ENCODE measurements at regions not wholly inside any gene's neighbourhood (a gene's known extent, or its start where the extent isn't known, plus 50 kb on each side); places are given as distances from the start of the nearest gene placed in this dataset.

DNA sequence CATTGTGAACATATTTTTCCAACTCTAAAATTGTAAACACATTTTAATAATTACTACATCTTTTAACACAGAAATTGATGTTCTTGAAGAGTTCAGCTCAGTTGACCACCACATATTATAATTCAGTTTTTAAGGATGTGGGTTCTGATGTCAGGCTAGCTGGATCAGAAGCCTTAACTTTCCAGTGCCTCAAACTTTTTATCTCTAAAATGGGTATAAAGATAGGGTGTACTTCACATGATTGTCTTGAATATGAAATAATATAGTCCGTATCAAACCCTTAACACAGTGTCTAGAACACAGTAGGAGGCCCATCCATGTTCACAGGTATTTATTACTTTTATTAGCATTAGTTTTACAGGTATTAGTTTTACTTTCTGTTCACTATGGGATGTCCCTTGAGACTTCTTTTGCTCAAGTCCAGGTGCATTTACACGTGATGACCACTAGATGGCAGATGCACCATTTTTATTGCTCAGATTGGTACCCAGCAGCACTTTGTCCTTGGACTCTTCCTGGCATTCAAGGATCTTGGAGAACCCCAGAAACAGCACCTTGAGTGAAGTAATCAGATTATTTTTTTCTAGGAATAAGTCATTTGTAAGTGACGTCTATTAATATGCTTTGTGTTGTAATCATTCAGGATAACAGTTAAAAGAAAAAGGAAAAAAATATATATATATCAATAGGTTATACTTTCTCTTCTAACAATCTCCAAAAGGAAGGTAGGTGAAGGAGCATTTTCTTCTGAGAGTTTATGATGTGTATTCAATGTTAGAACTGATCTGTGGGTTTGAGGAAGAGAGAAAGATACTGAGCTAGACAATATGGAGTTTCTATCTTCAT is 580.2 kb downstream of the ETNK1 start:
- DNase-seq (ENCODE audit: insufficient read length) = peak; percentile 5
- TF ChIP-seq POLR2A (IDR thresholded peaks at IDR 0.05; ENCODE audit: low read depth, low read length) = no peak
- no peak for TF ChIP-seq POLR2AphosphoS5 (IDR thresholded peaks at IDR 0.05; ENCODE audit: low read depth, low read length)
- TF ChIP-seq TAF1 (IDR thresholded peaks at IDR 0.05; ENCODE audit: borderline replicate concordance, low read depth, low read length) = no peak
- FAIRE-seq = peak; percentile 84

DNA sequence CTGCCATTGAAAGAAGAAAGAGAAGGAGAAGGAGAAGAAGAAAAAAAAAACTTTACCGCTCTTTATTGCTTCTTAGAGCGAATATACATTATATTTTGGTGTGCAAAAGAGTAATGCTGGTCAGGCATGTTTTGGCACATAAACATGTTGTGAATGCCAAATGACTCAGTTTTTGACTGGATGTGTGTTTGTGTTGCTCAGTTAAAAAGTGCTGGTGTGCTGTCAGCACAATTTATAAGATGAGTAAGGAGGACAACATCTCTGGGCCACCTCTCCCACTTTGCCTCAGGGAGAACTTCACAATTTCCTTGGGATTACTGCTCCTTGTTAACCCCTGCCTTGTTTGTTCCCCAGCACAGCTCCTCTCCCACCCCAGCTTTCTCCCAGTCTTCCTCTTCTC is 584.8 kb downstream of the ETNK1 start:
- FAIRE-seq (no peak), DNase-seq (ENCODE audit: insufficient read length) (no peak)
- no peak for TF ChIP-seq TAF1 (IDR thresholded peaks at IDR 0.05; ENCODE audit: borderline replicate concordance, low read depth, low read length)
- TF ChIP-seq POLR2AphosphoS5 (IDR thresholded peaks at IDR 0.05; ENCODE audit: low read depth, low read length) = no peak
- TF ChIP-seq POLR2A (IDR thresholded peaks at IDR 0.05; ENCODE audit: low read depth, low read length) = no peak

DNA sequence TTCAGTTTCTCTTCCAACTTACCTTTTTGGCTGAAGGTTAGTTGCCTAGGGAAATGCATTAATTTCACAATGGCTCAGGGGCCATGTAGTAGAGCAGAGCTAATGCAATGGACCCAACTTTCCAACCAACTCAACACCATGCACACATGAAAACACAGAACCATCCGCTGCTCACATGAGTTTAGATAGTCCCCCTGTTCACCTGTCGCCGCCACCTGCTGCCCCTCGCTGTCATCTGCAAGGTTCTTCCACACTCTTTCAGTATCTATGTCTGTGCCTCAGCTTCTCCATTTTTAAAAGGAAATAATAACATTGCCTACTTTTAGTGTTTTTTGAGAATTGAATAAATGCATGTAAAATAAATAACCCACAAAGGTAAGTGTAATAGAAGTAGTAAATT is 585.6 kb downstream of the ETNK1 start:
- TF ChIP-seq POLR2A (IDR thresholded peaks at IDR 0.05; ENCODE audit: low read depth, low read length) = no peak
- no peak for TF ChIP-seq POLR2AphosphoS5 (IDR thresholded peaks at IDR 0.05; ENCODE audit: low read depth, low read length)
- no peak for TF ChIP-seq TAF1 (IDR thresholded peaks at IDR 0.05; ENCODE audit: borderline replicate concordance, low read depth, low read length)
- FAIRE-seq (no peak), DNase-seq (ENCODE audit: insufficient read length) (no peak)

DNA sequence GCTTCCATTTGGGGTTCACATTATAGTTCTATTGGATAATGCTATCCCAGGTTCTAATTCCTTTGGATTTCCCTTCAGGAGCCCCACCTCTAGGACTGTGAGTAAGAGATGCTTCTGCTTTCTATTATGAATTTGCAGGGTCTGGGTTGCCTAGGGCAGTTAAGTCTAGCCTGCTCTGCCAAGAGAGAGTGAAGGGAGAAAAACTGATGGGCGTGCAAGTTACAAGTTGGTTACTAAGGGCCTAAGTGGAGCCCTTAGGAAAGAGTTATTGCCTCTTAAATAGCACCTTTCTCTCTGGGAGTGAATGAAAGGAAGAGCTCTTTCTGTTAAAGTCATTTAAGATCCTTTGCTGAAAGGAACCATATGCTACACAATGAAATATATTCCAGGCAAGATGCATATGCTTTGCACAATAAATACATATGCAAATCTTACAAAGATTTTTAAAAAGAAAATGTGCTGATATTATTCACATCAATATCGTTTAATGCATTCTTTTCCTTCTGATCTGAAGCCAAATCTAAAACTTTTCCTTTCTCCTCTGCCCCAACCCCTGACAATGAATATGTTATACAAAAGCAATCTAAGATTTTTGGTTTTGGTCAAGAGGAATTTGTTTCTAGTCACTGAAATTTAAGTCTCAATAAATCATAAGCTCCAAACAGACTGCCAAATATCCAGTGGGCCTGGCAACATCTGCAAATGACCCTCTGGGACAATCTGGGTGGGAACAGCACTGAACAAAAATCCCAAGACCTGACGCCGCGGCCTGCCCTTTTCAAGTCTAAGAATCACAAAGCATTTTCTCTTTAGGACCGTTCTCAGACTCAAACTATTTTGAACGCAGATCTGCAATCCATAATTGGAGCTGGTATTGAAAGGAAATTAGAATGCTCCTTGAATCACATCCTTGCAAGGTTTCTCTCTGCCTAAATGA is 586.7 kb downstream of the ETNK1 start:
- no peak for DNase-seq (ENCODE audit: insufficient read length)
- FAIRE-seq = no peak
- TF ChIP-seq TAF1 (IDR thresholded peaks at IDR 0.05; ENCODE audit: borderline replicate concordance, low read depth, low read length) = no peak
- no peak for TF ChIP-seq POLR2AphosphoS5 (IDR thresholded peaks at IDR 0.05; ENCODE audit: low read depth, low read length)
- TF ChIP-seq POLR2A (IDR thresholded peaks at IDR 0.05; ENCODE audit: low read depth, low read length) = no peak

DNA sequence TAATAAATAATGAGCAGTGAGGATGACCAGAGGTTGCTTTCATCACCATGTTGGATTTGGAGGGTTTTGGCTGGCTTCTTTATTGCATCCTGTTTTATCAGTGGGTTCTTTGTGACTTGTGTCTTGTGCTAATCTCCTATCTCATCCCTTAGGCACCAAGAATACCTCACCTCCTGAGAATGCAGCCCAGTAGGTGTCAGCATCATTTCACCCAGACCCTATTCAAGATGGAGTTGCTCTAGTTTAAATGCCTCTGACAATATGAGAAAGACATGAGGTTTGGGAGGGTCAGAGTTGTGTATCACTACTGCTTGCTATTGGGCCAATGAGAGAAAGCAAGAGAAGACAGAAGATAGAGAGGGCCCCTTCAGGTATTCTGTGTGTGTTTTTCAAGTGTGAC is 592.2 kb downstream of the ETNK1 start:
- DNase-seq (ENCODE audit: insufficient read length) = no peak

DNA sequence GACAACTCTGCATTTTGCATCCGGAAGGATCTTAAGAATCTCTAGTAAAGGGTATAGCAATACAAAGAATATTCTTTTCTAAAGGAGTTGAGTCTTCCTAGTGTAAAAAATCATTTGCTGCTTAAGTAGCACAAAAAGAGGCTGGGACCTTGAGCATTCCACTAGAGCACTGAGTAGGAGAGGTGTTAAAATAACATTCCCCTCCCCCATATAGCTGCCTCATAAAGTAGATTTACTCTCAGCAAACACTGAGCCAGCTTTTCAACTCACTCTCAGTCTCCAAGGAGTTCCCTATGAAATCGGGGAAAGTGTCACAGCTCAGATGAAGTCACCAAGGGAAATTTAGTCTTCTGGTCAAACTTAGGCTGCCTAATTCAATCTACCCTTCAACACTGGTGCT is 592.7 kb downstream of the ETNK1 start:
- TF ChIP-seq POLR2A (IDR thresholded peaks at IDR 0.05; ENCODE audit: low read depth, low read length) (no peak), TAF1 (IDR thresholded peaks at IDR 0.05; ENCODE audit: borderline replicate concordance, low read depth, low read length) (no peak), POLR2AphosphoS5 (IDR thresholded peaks at IDR 0.05; ENCODE audit: low read depth, low read length) (no peak)
- DNase-seq (ENCODE audit: insufficient read length) (no peak), FAIRE-seq (no peak)

More for the DNA sequence above, 592.2 kb downstream of the ETNK1 start:
- TF ChIP-seq POLR2AphosphoS5 (IDR thresholded peaks at IDR 0.05; ENCODE audit: low read depth, low read length) (no peak), TAF1 (IDR thresholded peaks at IDR 0.05; ENCODE audit: borderline replicate concordance, low read depth, low read length) (no peak), POLR2A (IDR thresholded peaks at IDR 0.05; ENCODE audit: low read depth, low read length) (no peak)
- FAIRE-seq = no peak

DNA sequence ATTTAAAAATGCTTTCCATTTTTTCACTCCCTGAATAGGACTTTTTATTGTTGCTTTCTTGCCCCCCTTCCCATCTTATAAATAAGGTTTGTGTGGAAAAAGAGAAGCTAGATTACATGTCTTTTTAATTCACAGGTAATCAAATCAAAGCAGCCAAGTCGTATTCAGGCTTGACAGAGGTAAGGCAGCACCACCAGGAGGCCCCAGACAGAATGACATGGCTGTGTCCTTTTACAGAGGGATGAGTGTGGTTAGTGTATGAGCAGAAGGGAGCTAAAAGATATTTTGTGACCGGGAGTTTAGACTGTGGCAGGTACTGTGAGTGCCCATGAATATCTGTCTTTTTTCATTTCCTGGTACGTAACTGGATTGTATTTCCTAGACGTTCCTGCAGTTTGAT is 596.1 kb downstream of the ETNK1 start:
- FAIRE-seq (no peak), DNase-seq (ENCODE audit: insufficient read length) (no peak)
- TF ChIP-seq POLR2AphosphoS5 (IDR thresholded peaks at IDR 0.05; ENCODE audit: low read depth, low read length) = no peak
- no peak for TF ChIP-seq TAF1 (IDR thresholded peaks at IDR 0.05; ENCODE audit: borderline replicate concordance, low read depth, low read length)
- no peak for TF ChIP-seq POLR2A (IDR thresholded peaks at IDR 0.05; ENCODE audit: low read depth, low read length)

DNA sequence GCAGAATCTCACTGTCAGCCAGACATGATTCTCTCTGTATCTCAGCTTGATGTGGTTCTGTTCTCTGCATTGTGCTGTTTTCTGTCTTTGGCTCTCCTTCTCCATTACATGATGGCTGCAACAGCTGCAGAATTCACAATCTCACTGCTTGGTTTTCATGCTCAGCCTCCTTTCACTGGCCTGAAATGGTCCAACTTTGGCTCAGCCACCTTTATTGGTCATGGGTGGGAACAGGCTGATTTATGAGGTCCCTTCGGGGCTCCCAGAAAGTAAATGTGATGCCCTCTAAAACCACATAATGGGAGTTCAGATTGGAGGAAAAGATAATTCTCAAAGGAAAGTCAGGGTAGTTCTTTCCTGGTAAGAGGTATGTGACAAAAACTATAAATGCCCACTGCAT is 597.0 kb downstream of the ETNK1 start:
- TF ChIP-seq TAF1 (IDR thresholded peaks at IDR 0.05; ENCODE audit: borderline replicate concordance, low read depth, low read length) (no peak), POLR2AphosphoS5 (IDR thresholded peaks at IDR 0.05; ENCODE audit: low read depth, low read length) (no peak), POLR2A (IDR thresholded peaks at IDR 0.05; ENCODE audit: low read depth, low read length) (no peak)
- FAIRE-seq (no peak), DNase-seq (ENCODE audit: insufficient read length) (no peak)

DNA sequence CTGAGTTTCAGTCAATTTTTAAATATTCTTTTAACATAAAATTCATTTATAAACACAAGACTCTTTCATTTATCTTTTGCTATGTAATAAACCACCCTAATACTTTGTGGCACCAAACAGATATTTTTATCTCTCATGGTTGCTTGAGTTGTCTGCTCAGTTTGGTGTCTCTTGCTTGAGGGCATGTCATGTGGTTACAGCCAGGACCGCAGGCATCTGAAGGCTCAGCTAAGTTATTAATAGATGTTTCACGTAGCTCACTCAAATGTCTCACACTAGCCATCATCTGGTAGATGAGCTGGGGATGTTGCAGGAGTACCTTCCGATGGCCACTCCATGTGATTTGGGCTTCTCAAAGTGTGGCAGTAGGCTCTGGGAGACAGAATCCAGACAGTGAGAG is 597.8 kb downstream of the ETNK1 start:
- DNase-seq (ENCODE audit: insufficient read length) (no peak), FAIRE-seq (no peak)
- no peak for TF ChIP-seq TAF1 (IDR thresholded peaks at IDR 0.05; ENCODE audit: borderline replicate concordance, low read depth, low read length)
- no peak for TF ChIP-seq POLR2AphosphoS5 (IDR thresholded peaks at IDR 0.05; ENCODE audit: low read depth, low read length)
- no peak for TF ChIP-seq POLR2A (IDR thresholded peaks at IDR 0.05; ENCODE audit: low read depth, low read length)

DNA sequence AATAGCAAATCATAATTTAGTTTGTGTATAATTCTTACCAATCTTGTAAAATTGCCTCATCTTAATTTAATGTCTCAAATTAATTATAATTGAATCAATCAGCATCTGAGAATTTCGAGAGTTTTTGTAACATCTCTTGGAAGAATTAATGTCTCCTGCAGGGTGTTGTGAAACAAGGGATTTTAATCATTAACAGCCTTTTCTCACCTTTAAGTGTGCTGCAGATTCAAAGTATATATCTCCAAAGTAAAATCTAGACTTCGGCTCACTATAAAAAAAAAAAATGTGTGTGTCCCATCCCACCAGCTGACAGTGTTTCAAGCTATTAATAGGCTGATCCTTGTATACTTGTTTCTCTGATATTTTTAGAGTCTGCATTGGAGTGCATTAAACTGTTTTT is 603.1 kb downstream of the ETNK1 start:
- no peak for FAIRE-seq
- TF ChIP-seq POLR2A (IDR thresholded peaks at IDR 0.05; ENCODE audit: low read depth, low read length) = no peak
- TF ChIP-seq TAF1 (IDR thresholded peaks at IDR 0.05; ENCODE audit: borderline replicate concordance, low read depth, low read length) = no peak
- TF ChIP-seq POLR2AphosphoS5 (IDR thresholded peaks at IDR 0.05; ENCODE audit: low read depth, low read length) = no peak
- no peak for DNase-seq (ENCODE audit: insufficient read length)

DNA sequence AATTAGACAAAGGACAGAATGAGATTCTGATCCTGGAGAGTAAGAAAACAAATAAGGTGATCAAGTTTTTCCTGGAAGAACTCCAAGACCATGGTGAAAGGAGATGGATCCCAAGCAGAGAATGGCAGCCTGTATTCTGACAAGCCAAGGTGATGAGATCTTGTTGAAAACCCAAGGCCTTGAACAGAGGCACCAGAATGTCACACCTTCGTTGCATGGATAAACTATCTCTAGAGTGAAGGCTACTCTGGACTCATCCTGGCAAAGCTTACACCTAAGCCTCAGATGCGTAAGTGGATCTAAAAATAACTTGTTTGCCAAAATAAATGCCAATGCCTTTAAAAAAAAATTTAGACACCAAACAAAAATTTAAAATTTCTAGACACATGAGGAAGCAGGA is 605.9 kb downstream of the ETNK1 start:
- DNase-seq (ENCODE audit: insufficient read length) (no peak), FAIRE-seq (no peak)
- TF ChIP-seq POLR2AphosphoS5 (IDR thresholded peaks at IDR 0.05; ENCODE audit: low read depth, low read length) = no peak
- TF ChIP-seq POLR2A (IDR thresholded peaks at IDR 0.05; ENCODE audit: low read depth, low read length) = no peak
- no peak for TF ChIP-seq TAF1 (IDR thresholded peaks at IDR 0.05; ENCODE audit: borderline replicate concordance, low read depth, low read length)
